Liver (tissue), 8 donors: ENCODE measurements at regions not wholly inside any gene's neighbourhood (a gene's known extent, or its start where the extent isn't known, plus 50 kb on each side); places are given as distances from the start of the nearest gene placed in this dataset.

Source experiments
- DNase-seq: peaks from one replicate; pipeline ENCODE4 v3.0.0-alpha.2; 2017; ENCODE audit warnings: low spot score
- H3K27ac ChIP-seq, 2 donors: one replicate each; pipeline ENCODE4 v1.7.0; 2013; ENCODE audit warnings: inconsistent platforms in 2 of 2, low read length in 2 of 2, control low read depth in 1 of 2, low read depth in 1 of 2, mild to moderate bottlenecking in 1 of 2
- H3K27me3 ChIP-seq, 4 donors: one replicate each; pipeline versions ENCODE4 v1.6.1 to v1.7.0; 2013; ENCODE audit warnings: low read length in 3 of 4, inconsistent platforms in 1 of 4, mild to moderate bottlenecking in 1 of 4, moderate library complexity in 1 of 4; ENCODE audit not compliant: control insufficient read depth in 4 of 4, insufficient read depth in 4 of 4
- H3K36me3 ChIP-seq, 4 donors: one replicate each; pipeline versions ENCODE4 v1.6.1 to v1.7.0; 2013; ENCODE audit warnings: low read length in 3 of 4, mild to moderate bottlenecking in 3 of 4, low read depth in 1 of 4, moderate library complexity in 1 of 4; ENCODE audit not compliant: control insufficient read depth in 4 of 4, insufficient read depth in 3 of 4
- H3K4me1 ChIP-seq, 4 donors: one replicate each; pipeline versions ENCODE4 v1.6.1 to v1.7.0; 2013; ENCODE audit warnings: low read length in 3 of 4, mild to moderate bottlenecking in 3 of 4, moderate library complexity in 1 of 4; ENCODE audit not compliant: control insufficient read depth in 4 of 4, insufficient read depth in 4 of 4
- H3K4me3 ChIP-seq, 3 donors: one replicate each; pipeline versions ENCODE4 v1.6.1 to v1.7.0; 2013; ENCODE audit warnings: low read length in 3 of 3, control low read depth in 1 of 3, low read depth in 1 of 3, mild to moderate bottlenecking in 1 of 3
- H3K9ac ChIP-seq, 2 donors: one replicate each; pipeline ENCODE4 v1.7.0; 2013; ENCODE audit warnings: low read length in 2 of 2, mild to moderate bottlenecking in 2 of 2, moderate library complexity in 2 of 2, control low read depth in 1 of 2, low read depth in 1 of 2
- H3K9me3 ChIP-seq, 4 donors: one replicate each; pipeline versions ENCODE4 v1.6.1 to v1.7.0; 2013; ENCODE audit warnings: low read length in 3 of 4; ENCODE audit not compliant: control insufficient read depth in 4 of 4
- ATF3 ChIP-seq: IDR thresholded peaks from 2 replicates; pipeline ENCODE4 v1.6.1; 2016; ENCODE audit warnings: antibody characterized with exemption
- EGR1 ChIP-seq, 2 donors: IDR thresholded peaks; 2 replicates each; pipeline ENCODE4 v1.6.1; 2016 to 2018; ENCODE audit warnings: antibody characterized with exemption in 2 of 2, low read depth in 2 of 2
- FOXA1 ChIP-seq: IDR thresholded peaks from 2 replicates; pipeline ENCODE4 v1.6.1; 2016; ENCODE audit warnings: antibody characterized with exemption
- FOXA2 ChIP-seq: IDR thresholded peaks from 2 replicates; pipeline ENCODE4 v1.6.1; 2016; ENCODE audit warnings: antibody characterized with exemption
- GABPA ChIP-seq, 2 donors: IDR thresholded peaks in 1 of 2; conservative IDR thresholded peaks in 1 of 2; 2 replicates each; pipeline ENCODE4 v1.6.1; 2016; ENCODE audit warnings: antibody characterized with exemption in 2 of 2, mild to moderate bottlenecking in 1 of 2, moderate library complexity in 1 of 2
- HNF4A ChIP-seq, 2 donors: conservative IDR thresholded peaks; 2 replicates each; pipeline ENCODE4 v1.6.1; 2016; ENCODE audit warnings: antibody characterized with exemption in 2 of 2, mild to moderate bottlenecking in 2 of 2
- HNF4G ChIP-seq: IDR thresholded peaks from 2 replicates; pipeline ENCODE4 v1.6.1; 2016; ENCODE audit warnings: antibody characterized with exemption
- JUND ChIP-seq, 2 donors: IDR thresholded peaks; 2 replicates each; pipeline ENCODE4 v1.6.1; 2016; ENCODE audit warnings: antibody characterized with exemption in 2 of 2
- MAX ChIP-seq: IDR thresholded peaks from 2 replicates; pipeline ENCODE4 v1.6.1; 2016; ENCODE audit warnings: antibody characterized with exemption
- NR2F2 ChIP-seq: IDR thresholded peaks from 2 replicates; pipeline ENCODE4 v1.6.1; 2016; ENCODE audit warnings: antibody characterized with exemption
- RAD21 ChIP-seq, 2 donors: IDR thresholded peaks; 2 replicates each; pipeline ENCODE4 v1.6.1; 2016; ENCODE audit warnings: antibody characterized with exemption in 2 of 2, mild to moderate bottlenecking in 2 of 2
- RXRA ChIP-seq, 2 donors: IDR thresholded peaks; 2 replicates each; pipeline ENCODE4 v1.6.1; 2017 to 2018; ENCODE audit warnings: antibody characterized with exemption in 2 of 2, mild to moderate bottlenecking in 1 of 2
- SP1 ChIP-seq: IDR thresholded peaks from 2 replicates; pipeline ENCODE4 v1.6.1; 2018; ENCODE audit warnings: antibody characterized with exemption, mild to moderate bottlenecking
- TAF1 ChIP-seq: conservative IDR thresholded peaks from 2 replicates; pipeline ENCODE4 v1.6.1; 2016; ENCODE audit warnings: antibody characterized with exemption, mild to moderate bottlenecking
- YY1 ChIP-seq: IDR thresholded peaks from 2 replicates; pipeline ENCODE4 v1.6.1; 2016; ENCODE audit warnings: antibody characterized with exemption, mild to moderate bottlenecking
- ZBTB33 ChIP-seq: IDR thresholded peaks from 2 replicates; pipeline ENCODE4 v1.6.1; 2016; ENCODE audit warnings: antibody characterized with exemption
- WGBS: extraction: QIAGEN DNeasy Blood & Tissue Kit; methylation state at CpG from one replicate; pipeline ENCODE4 v1.1.7; 2013; 5-methylcytosine and 5-hydroxymethylcytosine counted together
- TF ChIP-seq, protein P1 (sequence below): IDR thresholded peaks from 2 replicates; pipeline ENCODE4 v1.6.1; 2016; ENCODE audit warnings: antibody characterized with exemption, mild to moderate bottlenecking
- TF ChIP-seq, protein P2 (sequence below): fragments of 150-350 bp; IDR thresholded peaks from 2 replicates; pipeline ENCODE4 v1.5.1; 2017; ENCODE audit warnings: improper control_type of control experiment, low read depth, low read length; ENCODE audit not compliant: missing input control
- donor health status: healthy.
- donor health status: healthy.
- donor health status: healthy.
- donor health status: healthy.
- donor health status: healthy.

- Histone ChIP-seq H3K4me3 (no peak overlapping the region), H3K27ac (no peak overlapping the region), H3K9ac (no peak overlapping the region), H3K9me3 (no peaks in the 10 kb centered on the region), H3K36me3 (no peaks in the 10 kb centered on the region), H3K27me3 (no peaks in the 10 kb centered on the region), H3K4me1 (no peaks in the 10 kb centered on the region)
- WGBS: 87% methylated on average over 2 of the region's 2 CpGs
- DNase-seq: no peak
- TF ChIP-seq, protein P1, sequence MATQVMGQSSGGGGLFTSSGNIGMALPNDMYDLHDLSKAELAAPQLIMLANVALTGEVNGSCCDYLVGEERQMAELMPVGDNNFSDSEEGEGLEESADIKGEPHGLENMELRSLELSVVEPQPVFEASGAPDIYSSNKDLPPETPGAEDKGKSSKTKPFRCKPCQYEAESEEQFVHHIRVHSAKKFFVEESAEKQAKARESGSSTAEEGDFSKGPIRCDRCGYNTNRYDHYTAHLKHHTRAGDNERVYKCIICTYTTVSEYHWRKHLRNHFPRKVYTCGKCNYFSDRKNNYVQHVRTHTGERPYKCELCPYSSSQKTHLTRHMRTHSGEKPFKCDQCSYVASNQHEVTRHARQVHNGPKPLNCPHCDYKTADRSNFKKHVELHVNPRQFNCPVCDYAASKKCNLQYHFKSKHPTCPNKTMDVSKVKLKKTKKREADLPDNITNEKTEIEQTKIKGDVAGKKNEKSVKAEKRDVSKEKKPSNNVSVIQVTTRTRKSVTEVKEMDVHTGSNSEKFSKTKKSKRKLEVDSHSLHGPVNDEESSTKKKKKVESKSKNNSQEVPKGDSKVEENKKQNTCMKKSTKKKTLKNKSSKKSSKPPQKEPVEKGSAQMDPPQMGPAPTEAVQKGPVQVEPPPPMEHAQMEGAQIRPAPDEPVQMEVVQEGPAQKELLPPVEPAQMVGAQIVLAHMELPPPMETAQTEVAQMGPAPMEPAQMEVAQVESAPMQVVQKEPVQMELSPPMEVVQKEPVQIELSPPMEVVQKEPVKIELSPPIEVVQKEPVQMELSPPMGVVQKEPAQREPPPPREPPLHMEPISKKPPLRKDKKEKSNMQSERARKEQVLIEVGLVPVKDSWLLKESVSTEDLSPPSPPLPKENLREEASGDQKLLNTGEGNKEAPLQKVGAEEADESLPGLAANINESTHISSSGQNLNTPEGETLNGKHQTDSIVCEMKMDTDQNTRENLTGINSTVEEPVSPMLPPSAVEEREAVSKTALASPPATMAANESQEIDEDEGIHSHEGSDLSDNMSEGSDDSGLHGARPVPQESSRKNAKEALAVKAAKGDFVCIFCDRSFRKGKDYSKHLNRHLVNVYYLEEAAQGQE: no peak
- no peak for TF ChIP-seq JUND (IDR thresholded peaks at IDR 0.05)
- no peak for TF ChIP-seq ATF3
- TF ChIP-seq HNF4G: no peak
- TF ChIP-seq SP1: no peak
- TF ChIP-seq YY1: no peak
- no peak for TF ChIP-seq MAX
- no peak for TF ChIP-seq HNF4A (conservative IDR thresholded peaks at IDR 0.05)
- TF ChIP-seq TAF1: no peak
- TF ChIP-seq RXRA (IDR thresholded peaks at IDR 0.05): no peak
These were observed 242.1 kb downstream of the FGFR2 start for GRCh38 chr10:121356183-121356582.

GRCh38 chr10:121357401-121357800 lies 240.8 kb downstream of the FGFR2 start:
- 69% methylated on average over 6 of the region's 6 CpGs for WGBS
- Histone ChIP-seq H3K36me3 (no peaks in the 10 kb centered on the region), H3K4me1 (no peaks in the 10 kb centered on the region), H3K9ac (no peak overlapping the region), H3K27ac (no peak overlapping the region), H3K9me3 (no peaks in the 10 kb centered on the region), H3K4me3 (no peak overlapping the region), H3K27me3 (no peaks in the 10 kb centered on the region)
- TF ChIP-seq EGR1 (IDR thresholded peaks at IDR 0.05; ENCODE audit: low read depth in 2 of 2): no peak
- TF ChIP-seq MAX: no peak
- TF ChIP-seq, protein P1: no peak
- TF ChIP-seq FOXA2: no peak
- TF ChIP-seq ZBTB33: no peak
- TF ChIP-seq GABPA (IDR thresholded peaks at IDR 0.05 in 1 of 2, conservative IDR thresholded peaks at IDR 0.05 in 1 of 2): no peak
- TF ChIP-seq, protein P2, sequence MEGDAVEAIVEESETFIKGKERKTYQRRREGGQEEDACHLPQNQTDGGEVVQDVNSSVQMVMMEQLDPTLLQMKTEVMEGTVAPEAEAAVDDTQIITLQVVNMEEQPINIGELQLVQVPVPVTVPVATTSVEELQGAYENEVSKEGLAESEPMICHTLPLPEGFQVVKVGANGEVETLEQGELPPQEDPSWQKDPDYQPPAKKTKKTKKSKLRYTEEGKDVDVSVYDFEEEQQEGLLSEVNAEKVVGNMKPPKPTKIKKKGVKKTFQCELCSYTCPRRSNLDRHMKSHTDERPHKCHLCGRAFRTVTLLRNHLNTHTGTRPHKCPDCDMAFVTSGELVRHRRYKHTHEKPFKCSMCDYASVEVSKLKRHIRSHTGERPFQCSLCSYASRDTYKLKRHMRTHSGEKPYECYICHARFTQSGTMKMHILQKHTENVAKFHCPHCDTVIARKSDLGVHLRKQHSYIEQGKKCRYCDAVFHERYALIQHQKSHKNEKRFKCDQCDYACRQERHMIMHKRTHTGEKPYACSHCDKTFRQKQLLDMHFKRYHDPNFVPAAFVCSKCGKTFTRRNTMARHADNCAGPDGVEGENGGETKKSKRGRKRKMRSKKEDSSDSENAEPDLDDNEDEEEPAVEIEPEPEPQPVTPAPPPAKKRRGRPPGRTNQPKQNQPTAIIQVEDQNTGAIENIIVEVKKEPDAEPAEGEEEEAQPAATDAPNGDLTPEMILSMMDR: no peak
- TF ChIP-seq NR2F2: no peak
- no peak for TF ChIP-seq HNF4A (conservative IDR thresholded peaks at IDR 0.05)
- TF ChIP-seq SP1: no peak
- TF ChIP-seq HNF4G: no peak
- TF ChIP-seq JUND (IDR thresholded peaks at IDR 0.05): no peak
- TF ChIP-seq ATF3: no peak
- no peak for TF ChIP-seq RXRA (IDR thresholded peaks at IDR 0.05)
- no peak for TF ChIP-seq FOXA1
- TF ChIP-seq TAF1: no peak
- TF ChIP-seq RAD21 (IDR thresholded peaks at IDR 0.05): no peak
- no peak for DNase-seq
